ENCODE measurements at regions not wholly inside any gene's neighbourhood (a gene's known extent, or its start where the extent isn't known, plus 50 kb on each side); places are given as distances from the start of the nearest gene placed in this dataset.

DNA sequence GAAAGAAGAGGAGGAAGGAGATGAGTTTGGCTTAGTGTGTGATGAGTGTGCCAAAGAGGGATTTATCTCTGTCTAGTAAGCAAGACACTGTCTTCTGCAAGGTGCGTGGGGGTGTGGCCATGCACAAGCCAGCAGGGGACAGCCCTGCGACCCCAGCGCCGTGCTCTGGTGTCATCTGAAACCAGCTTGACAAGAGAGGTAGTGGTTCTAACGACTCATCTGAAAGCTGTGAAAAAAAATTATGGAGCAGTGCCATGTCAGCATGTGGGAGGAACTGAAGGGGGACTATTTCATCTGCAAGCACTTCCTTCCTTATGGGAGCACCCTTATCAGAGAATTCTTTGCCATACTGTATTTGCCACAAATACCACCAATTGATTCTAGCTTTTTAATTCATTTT, 398.6 kb downstream of the PSAT1 start:
- Histone ChIP-seq H3K56ac (replicated peaks; ENCODE audit: insufficient read length, low read depth, low read length) (no peak overlapping the region), H4K20me1 (replicated peaks in 1 of 2; ENCODE audit: control insufficient read depth in 1 of 2, insufficient read depth in 2 of 2, low read length in 2 of 2) (no peaks in the 10 kb centered on the region), H3K4ac (replicated peaks; ENCODE audit: insufficient read length, low read depth, low read length) (no peak overlapping the region), H2BK120ac (replicated peaks; ENCODE audit: low read depth, low read length) (no peak overlapping the region), H2BK5ac (ENCODE audit: low read depth, low read length) (no peak overlapping the region), H3K4me2 (ENCODE audit: insufficient read depth in 1 of 2, low read depth in 2 of 2, low read length in 2 of 2) (no peak overlapping the region), H3K27me3 (replicated peaks in 1 of 4; ENCODE audit: control insufficient read depth in 3 of 4, extremely low read depth in 1 of 4, insufficient read depth in 3 of 4, low read length in 3 of 4) (no peaks in the 10 kb centered on the region), H4K91ac (replicated peaks; ENCODE audit: insufficient read length, low read length) (no peak overlapping the region), H2AFZ (ENCODE audit: low read length) (no peak overlapping the region), H2AK5ac (ENCODE audit: low read depth, low read length) (no peak overlapping the region), H3K79me2 (ENCODE audit: control insufficient read depth in 1 of 2, insufficient read depth in 2 of 2, low read length in 2 of 2) (no peaks in the 10 kb centered on the region), H2BK15ac (ENCODE audit: low read length) (no peak overlapping the region), H3K9me3 (ENCODE audit: insufficient read depth in 2 of 2, low read depth in 1 of 2, low read length in 1 of 2) (no peaks in the 10 kb centered on the region), H3K36me3 (ENCODE audit: control insufficient read depth in 2 of 4, insufficient read depth in 4 of 4, low read length in 3 of 4) (no peaks in the 10 kb centered on the region), H3K23ac (ENCODE audit: insufficient read length) (no peak overlapping the region), H3K4me3 (ENCODE audit: extremely low read depth in 1 of 4, insufficient read depth in 2 of 4, low read depth in 3 of 4, low read length in 4 of 4) (no peak overlapping the region), H3K18ac (ENCODE audit: extremely low read depth, low read length) (no peak overlapping the region), H3K9ac (replicated peaks in 1 of 4; ENCODE audit: extremely low read depth in 1 of 4, low read depth in 3 of 4, low read length in 3 of 4) (no peak overlapping the region), H3K23me2 (ENCODE audit: low read depth, low read length) (no peaks in the 10 kb centered on the region), H4K5ac (ENCODE audit: insufficient read length, low read depth, low read length) (no peak overlapping the region), H3K79me1 (ENCODE audit: low read depth, low read length) (no peaks in the 10 kb centered on the region), H3K27ac (ENCODE audit: low read depth, low read length) (no peak overlapping the region), H2BK20ac (ENCODE audit: low read length) (no peak overlapping the region), H4K8ac (ENCODE audit: extremely low read depth, insufficient read depth, low read length) (no peak overlapping the region), H3K14ac (ENCODE audit: insufficient read length) (no peak overlapping the region), H2BK12ac (ENCODE audit: low read depth, low read length) (no peak overlapping the region), H3K4me1 (replicated peaks in 1 of 4; ENCODE audit: control insufficient read depth in 3 of 4, insufficient read depth in 4 of 4, low read length in 3 of 4) (no peaks in the 10 kb centered on the region)
- WGBS, 2 experiments (ENCODE audit: extremely low coverage in 1 of 2, insufficient coverage in 1 of 2, insufficient read length in 1 of 2, insufficient replicate concordance in 2 of 2, low coverage in 1 of 2, low lambda C conversion rate in 2 of 2, missing lambda C conversion rate in 1 of 2), result 68% methylated on average over 5 of the region's 5 CpGs; no CpG with 5 or more reads in 1 of the 2 experiments
- FAIRE-seq, result no peak
- no peak for DNase-seq (ENCODE audit: low read depth in 1 of 2, low spot score in 2 of 2)
- no peak for TF ChIP-seq KDM1A (IDR thresholded peaks at IDR 0.05; ENCODE audit: borderline replicate concordance, low read length)
- CTCF ChIA-PET (ENCODE audit: partially characterized antibody), result interaction anchor here (0.6 to 5.6 kb wide), 6 partner anchors 8 to 506 kb away, joined by 3 to 30 read pairs (median 4); no protein-coding TSS in a partner anchor
- POLR2A ChIA-PET (ENCODE audit: partially characterized antibody), result interaction anchor here (0.6 to 0.8 kb wide), 2 partner anchors 9 to 522 kb away, joined by 3 read pairs; no protein-coding TSS in a partner anchor
